GM23338 (cell line): ENCODE measurements at regions not wholly inside any gene's neighbourhood (a gene's known extent, or its start where the extent isn't known, plus 50 kb on each side); places are given as distances from the start of the nearest gene placed in this dataset.
"Not testable (repeated sequence)": the region's sequence is repeated elsewhere in the genome, so short reads cannot be mapped to it uniquely, and the experiment has no call there.

Experiments used
- ATAC-seq: fragments of 200-7000 bp; cut with Tn5 transposase; 3 replicates; pipeline ENCODE4 v1.9.1; 2020
- DNase-seq: peaks from one replicate; pipeline ENCODE4 v3.0.0-alpha.2; 2015; ENCODE audit warnings: low spot score
- H2AFZ ChIP-seq: fragments of 200-600 bp; sonication (generic); 2 replicates; pipeline ENCODE4 v1.8.0; 2016; ENCODE audit warnings: antibody characterized with exemption, mild to moderate bottlenecking, moderate library complexity
- H3F3A ChIP-seq: fragments of 200-600 bp; sonication (generic); replicated peaks from 2 replicates; pipeline ENCODE4 v1.8.0; 2017; ENCODE audit warnings: antibody characterized with exemption, mixed run types, low read depth
- H3K27ac ChIP-seq: fragments of 200-600 bp; sonication (generic); 2 replicates; pipeline ENCODE4 v1.6.1; 2016; ENCODE audit warnings: low read depth
- H3K27me3 ChIP-seq: fragments of 200-600 bp; sonication (generic); 2 replicates; pipeline ENCODE4 v1.8.0; 2016; ENCODE audit warnings: mild to moderate bottlenecking, mixed run types, moderate library complexity; ENCODE audit not compliant: insufficient read depth
- H3K36me3 ChIP-seq: fragments of 200-600 bp; sonication (generic); 2 replicates; pipeline ENCODE4 v1.8.0; 2016; ENCODE audit warnings: mild to moderate bottlenecking; ENCODE audit not compliant: insufficient read depth
- H3K4me1 ChIP-seq: fragments of 200-600 bp; sonication (generic); 2 replicates; pipeline ENCODE4 v1.8.0; 2016; ENCODE audit warnings: mild to moderate bottlenecking, moderate library complexity; ENCODE audit not compliant: insufficient read depth
- H3K4me2 ChIP-seq: fragments of 200-600 bp; sonication (generic); 2 replicates; pipeline ENCODE4 v1.7.1; 2017; ENCODE audit warnings: mixed run types
- H3K4me3 ChIP-seq: fragments of 200-600 bp; sonication (generic); 2 replicates; pipeline ENCODE4 v1.6.1; 2016; ENCODE audit warnings: mixed run types
- H3K79me2 ChIP-seq: fragments of 200-600 bp; sonication (generic); replicated peaks from 2 replicates; pipeline ENCODE4 v1.8.0; 2017; ENCODE audit warnings: mild to moderate bottlenecking; ENCODE audit not compliant: insufficient read depth
- H3K9me2 ChIP-seq: fragments of 200-600 bp; sonication (generic); 2 replicates; pipeline ENCODE4 v1.8.0; 2017; ENCODE audit not compliant: insufficient read depth
- H4K20me1 ChIP-seq: fragments of 200-600 bp; sonication (generic); replicated peaks from 2 replicates; pipeline ENCODE4 v1.8.0; 2017; ENCODE audit warnings: mild to moderate bottlenecking; ENCODE audit not compliant: insufficient read depth
- H3K27ac Mint-ChIP-seq: 2 replicates; pipeline ENCODE4 v1.8.0; 2020; ENCODE audit warnings: inconsistent platforms, mild to moderate bottlenecking, moderate library complexity, mixed read lengths
- H3K27me3 Mint-ChIP-seq: 3 replicates; pipeline ENCODE4 v1.8.0; 2022; ENCODE audit warnings: low read depth, mild to moderate bottlenecking, moderate library complexity, mixed read lengths, inconsistent platforms; ENCODE audit not compliant: insufficient read depth, poor library complexity
- H3K36me3 Mint-ChIP-seq: 3 replicates; pipeline ENCODE4 v1.8.0; 2021; ENCODE audit warnings: low read depth, mild to moderate bottlenecking, inconsistent platforms, moderate library complexity, mixed read lengths
- H3K4me1 Mint-ChIP-seq: 3 replicates; pipeline ENCODE4 v1.8.0; 2020; ENCODE audit warnings: mild to moderate bottlenecking, inconsistent platforms, mixed read lengths
- H3K4me3 Mint-ChIP-seq: 3 replicates; pipeline ENCODE4 v1.8.0; 2021; ENCODE audit warnings: moderate library complexity, mild to moderate bottlenecking, inconsistent platforms, mixed read lengths
- H3K9me3 Mint-ChIP-seq: 3 replicates; pipeline ENCODE4 v1.8.0; 2020; ENCODE audit warnings: moderate library complexity, mild to moderate bottlenecking, inconsistent platforms, mixed read lengths
- CREB1 ChIP-seq: fragments of 250-450 bp; sonication (Bioruptor Pico); IDR thresholded peaks from 2 replicates; pipeline ENCODE4 v1.5.0; 2020; ENCODE audit warnings: low read depth, mild to moderate bottlenecking, moderate library complexity
- EZH2 ChIP-seq: fragments of 200-600 bp; sonication (generic); IDR thresholded peaks from one replicate; pipeline ENCODE4 v1.8.0; 2017; ENCODE audit warnings: antibody characterized with exemption, mild to moderate bottlenecking, low read depth; ENCODE audit not compliant: unreplicated experiment
- EZH2phosphoT487 ChIP-seq: fragments of 200-600 bp; sonication (generic); IDR thresholded peaks from one replicate; pipeline ENCODE4 v1.8.1; 2018; ENCODE audit warnings: antibody characterized with exemption; ENCODE audit not compliant: unreplicated experiment
- JUNB ChIP-seq: IDR thresholded peaks from one replicate; pipeline ENCODE4 v1.6.1; 2016; ENCODE audit warnings: antibody characterized with exemption; ENCODE audit not compliant: unreplicated experiment
- NANOG ChIP-seq: IDR thresholded peaks from 2 replicates; pipeline ENCODE4 v1.6.1; 2016; ENCODE audit warnings: antibody characterized with exemption, borderline replicate concordance
- POLR2AphosphoS5 ChIP-seq: IDR thresholded peaks from 2 replicates; pipeline ENCODE4 v1.6.1; 2016; ENCODE audit warnings: antibody characterized with exemption, low read depth
- ZNF114 ChIP-seq: fragments of 250-450 bp; sonication (Bioruptor Pico); IDR thresholded peaks from 2 replicates; pipeline ENCODE4 v1.5.0; 2020; ENCODE audit warnings: mild to moderate bottlenecking, moderate library complexity
- ZNF331 ChIP-seq: fragments of 250-450 bp; sonication (Bioruptor Pico); IDR thresholded peaks from 2 replicates; pipeline ENCODE4 v1.5.0; 2020; ENCODE audit warnings: low read depth, mild to moderate bottlenecking, moderate library complexity
- TF ChIP-seq, protein P1 (sequence below): IDR thresholded peaks from one replicate; pipeline ENCODE4 v1.6.1; 2018; ENCODE audit warnings: antibody characterized with exemption; ENCODE audit not compliant: unreplicated experiment
- TF ChIP-seq, protein P2 (sequence below), 2 experiments: fragments of 200-600 bp in 1 of 2; sonication (generic) in 1 of 2; conservative IDR thresholded peaks; 2 replicates each; pipeline versions ENCODE4 v1.5.1 to v1.6.1; 2016 to 2017; ENCODE audit warnings: antibody characterized with exemption in 2 of 2, low read depth in 2 of 2, mild to moderate bottlenecking in 2 of 2, moderate library complexity in 1 of 2

DNA sequence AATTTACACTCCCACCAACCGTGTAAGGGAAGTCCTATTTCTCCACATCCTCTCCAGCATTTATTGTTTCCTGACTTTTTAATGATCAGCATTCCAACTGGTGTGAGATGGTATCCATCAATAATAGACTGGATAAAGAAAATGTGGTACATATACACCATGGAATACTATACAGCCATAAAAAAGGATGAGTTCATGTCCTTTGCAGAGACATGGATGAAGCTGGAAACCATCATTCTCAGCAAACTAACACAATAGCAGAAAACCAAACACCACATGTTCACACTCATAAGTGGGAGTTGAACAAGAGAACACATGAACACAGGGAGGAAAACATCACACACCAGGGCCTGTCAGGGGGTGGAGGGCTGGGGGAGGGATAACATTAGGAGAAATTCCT lies 1290.6 kb upstream of the EYS start:
- not testable (repeated sequence) for H3K36me3 Mint-ChIP-seq, H3K27ac Mint-ChIP-seq, H3K79me2 ChIP-seq, DNase-seq, H3K27ac ChIP-seq, H3K27me3 ChIP-seq, H3F3A ChIP-seq, H3K9me2 ChIP-seq, H4K20me1 ChIP-seq, H3K36me3 ChIP-seq, H2AFZ ChIP-seq, H3K4me1 Mint-ChIP-seq, H3K4me2 ChIP-seq, H3K4me3 Mint-ChIP-seq, H3K27me3 Mint-ChIP-seq, H3K4me1 ChIP-seq, ATAC-seq, H3K4me3 ChIP-seq
- peaks cover 21% of the 10 kb centered on the region for H3K9me3 Mint-ChIP-seq

DNA sequence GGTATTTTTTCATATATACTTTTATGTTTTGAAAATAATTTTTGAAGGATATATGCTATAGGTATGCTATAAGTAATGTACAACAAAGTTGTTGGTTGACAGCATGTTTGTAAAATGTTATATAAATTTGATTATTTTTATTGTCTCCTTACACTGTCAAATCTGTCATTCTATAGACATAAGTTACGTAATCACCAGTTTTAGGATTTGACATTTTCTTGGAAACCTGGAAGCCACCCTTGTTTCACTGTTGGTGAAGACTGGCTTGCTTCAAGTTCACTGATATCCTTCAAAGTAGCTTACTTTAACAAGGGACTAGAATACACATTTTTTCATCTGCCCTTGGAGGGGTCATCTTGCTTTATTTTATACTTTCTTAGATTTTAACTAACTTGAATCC lies 1288.6 kb upstream of the EYS start:
- H3K4me1 ChIP-seq = no peaks in the 10 kb centered on the region
- no peak overlapping the region for H3K4me2 ChIP-seq
- H3K79me2 ChIP-seq = no peaks in the 10 kb centered on the region
- H3K36me3 ChIP-seq = no peaks in the 10 kb centered on the region
- no peak for ATAC-seq
- H4K20me1 ChIP-seq = no peaks in the 10 kb centered on the region
- H3F3A ChIP-seq = no peaks in the 10 kb centered on the region
- Mint-ChIP-seq H3K4me3 (no peak overlapping the region), H3K4me1 (no peaks in the 10 kb centered on the region), H3K27me3 (no peaks in the 10 kb centered on the region), H3K36me3 (no peaks in the 10 kb centered on the region; the same call in 2 of the 3 replicates), H3K9me3 (peaks cover 38% of the 10 kb centered on the region), H3K27ac (no peak overlapping the region)
- no peaks in the 10 kb centered on the region for H3K27me3 ChIP-seq
- no peak overlapping the region for H2AFZ ChIP-seq
- H3K9me2 ChIP-seq = no peaks in the 10 kb centered on the region
- no peak overlapping the region for H3K27ac ChIP-seq
- H3K4me3 ChIP-seq = no peak overlapping the region
- DNase-seq = no peak
- no peak for TF ChIP-seq POLR2AphosphoS5
- TF ChIP-seq EZH2phosphoT487 = no peak

DNA sequence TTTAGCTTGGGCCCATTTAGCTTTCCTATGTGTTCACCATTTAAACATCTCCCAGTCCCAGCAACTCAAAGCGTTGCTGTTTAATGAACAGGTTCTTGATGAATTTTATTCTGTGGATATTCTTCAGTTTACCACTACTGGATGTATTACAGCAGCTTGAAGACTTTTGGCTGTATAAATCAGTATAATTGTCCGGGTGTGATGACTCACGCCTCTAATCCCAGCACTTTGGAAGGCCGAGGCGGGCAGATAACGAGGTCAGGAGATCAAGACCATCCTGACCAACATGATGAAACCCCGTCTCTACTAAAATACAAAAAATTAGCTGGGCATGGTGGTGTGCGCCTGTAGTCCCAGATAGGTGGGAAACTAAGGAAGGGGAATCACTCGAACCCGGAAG lies 1286.7 kb upstream of the EYS start:
- H4K20me1 ChIP-seq, H3F3A ChIP-seq, DNase-seq, H3K4me3 Mint-ChIP-seq, H3K79me2 ChIP-seq, H3K27me3 ChIP-seq, H3K4me1 Mint-ChIP-seq, H3K27ac Mint-ChIP-seq, H3K36me3 Mint-ChIP-seq, ATAC-seq, H3K27ac ChIP-seq, H3K36me3 ChIP-seq, H3K27me3 Mint-ChIP-seq, H3K4me2 ChIP-seq, H3K4me1 ChIP-seq, H3K9me2 ChIP-seq, H2AFZ ChIP-seq, H3K4me3 ChIP-seq: not testable (repeated sequence)
- H3K9me3 Mint-ChIP-seq = peaks cover 39% of the 10 kb centered on the region

DNA sequence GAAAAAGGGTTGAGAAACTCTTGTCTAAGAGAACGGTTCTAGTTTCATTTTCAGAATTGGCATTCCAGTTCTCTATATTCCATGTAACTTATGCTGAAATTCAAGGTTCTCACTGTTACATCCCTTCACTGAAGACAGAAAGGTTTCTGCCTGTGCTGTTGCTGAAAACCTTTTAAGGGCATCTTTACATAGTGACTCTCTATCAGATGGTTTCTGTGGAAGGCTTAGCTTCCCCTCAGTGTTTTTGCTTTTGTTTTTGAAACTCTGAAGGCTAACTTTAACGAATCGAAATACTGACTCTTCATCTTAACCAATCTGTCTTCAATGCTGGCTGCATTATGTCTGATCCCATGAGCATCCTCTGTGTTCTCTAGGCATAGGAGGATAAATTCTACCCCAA lies 1286.2 kb upstream of the EYS start:
- H3K27me3 Mint-ChIP-seq = no peaks in the 10 kb centered on the region

More for the DNA sequence above, 1286.2 kb upstream of the EYS start:
- TF ChIP-seq, protein P1, sequence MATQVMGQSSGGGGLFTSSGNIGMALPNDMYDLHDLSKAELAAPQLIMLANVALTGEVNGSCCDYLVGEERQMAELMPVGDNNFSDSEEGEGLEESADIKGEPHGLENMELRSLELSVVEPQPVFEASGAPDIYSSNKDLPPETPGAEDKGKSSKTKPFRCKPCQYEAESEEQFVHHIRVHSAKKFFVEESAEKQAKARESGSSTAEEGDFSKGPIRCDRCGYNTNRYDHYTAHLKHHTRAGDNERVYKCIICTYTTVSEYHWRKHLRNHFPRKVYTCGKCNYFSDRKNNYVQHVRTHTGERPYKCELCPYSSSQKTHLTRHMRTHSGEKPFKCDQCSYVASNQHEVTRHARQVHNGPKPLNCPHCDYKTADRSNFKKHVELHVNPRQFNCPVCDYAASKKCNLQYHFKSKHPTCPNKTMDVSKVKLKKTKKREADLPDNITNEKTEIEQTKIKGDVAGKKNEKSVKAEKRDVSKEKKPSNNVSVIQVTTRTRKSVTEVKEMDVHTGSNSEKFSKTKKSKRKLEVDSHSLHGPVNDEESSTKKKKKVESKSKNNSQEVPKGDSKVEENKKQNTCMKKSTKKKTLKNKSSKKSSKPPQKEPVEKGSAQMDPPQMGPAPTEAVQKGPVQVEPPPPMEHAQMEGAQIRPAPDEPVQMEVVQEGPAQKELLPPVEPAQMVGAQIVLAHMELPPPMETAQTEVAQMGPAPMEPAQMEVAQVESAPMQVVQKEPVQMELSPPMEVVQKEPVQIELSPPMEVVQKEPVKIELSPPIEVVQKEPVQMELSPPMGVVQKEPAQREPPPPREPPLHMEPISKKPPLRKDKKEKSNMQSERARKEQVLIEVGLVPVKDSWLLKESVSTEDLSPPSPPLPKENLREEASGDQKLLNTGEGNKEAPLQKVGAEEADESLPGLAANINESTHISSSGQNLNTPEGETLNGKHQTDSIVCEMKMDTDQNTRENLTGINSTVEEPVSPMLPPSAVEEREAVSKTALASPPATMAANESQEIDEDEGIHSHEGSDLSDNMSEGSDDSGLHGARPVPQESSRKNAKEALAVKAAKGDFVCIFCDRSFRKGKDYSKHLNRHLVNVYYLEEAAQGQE = no peak
- TF ChIP-seq POLR2AphosphoS5 (no peak), NANOG (no peak), EZH2phosphoT487 (no peak), EZH2 (no peak), ZNF114 (CRISPR knock-in tag) (no peak), ZNF331 (CRISPR knock-in tag) (no peak), CREB1 (CRISPR knock-in tag) (no peak), JUNB (no peak)
- TF ChIP-seq, protein P2, sequence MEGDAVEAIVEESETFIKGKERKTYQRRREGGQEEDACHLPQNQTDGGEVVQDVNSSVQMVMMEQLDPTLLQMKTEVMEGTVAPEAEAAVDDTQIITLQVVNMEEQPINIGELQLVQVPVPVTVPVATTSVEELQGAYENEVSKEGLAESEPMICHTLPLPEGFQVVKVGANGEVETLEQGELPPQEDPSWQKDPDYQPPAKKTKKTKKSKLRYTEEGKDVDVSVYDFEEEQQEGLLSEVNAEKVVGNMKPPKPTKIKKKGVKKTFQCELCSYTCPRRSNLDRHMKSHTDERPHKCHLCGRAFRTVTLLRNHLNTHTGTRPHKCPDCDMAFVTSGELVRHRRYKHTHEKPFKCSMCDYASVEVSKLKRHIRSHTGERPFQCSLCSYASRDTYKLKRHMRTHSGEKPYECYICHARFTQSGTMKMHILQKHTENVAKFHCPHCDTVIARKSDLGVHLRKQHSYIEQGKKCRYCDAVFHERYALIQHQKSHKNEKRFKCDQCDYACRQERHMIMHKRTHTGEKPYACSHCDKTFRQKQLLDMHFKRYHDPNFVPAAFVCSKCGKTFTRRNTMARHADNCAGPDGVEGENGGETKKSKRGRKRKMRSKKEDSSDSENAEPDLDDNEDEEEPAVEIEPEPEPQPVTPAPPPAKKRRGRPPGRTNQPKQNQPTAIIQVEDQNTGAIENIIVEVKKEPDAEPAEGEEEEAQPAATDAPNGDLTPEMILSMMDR (conservative IDR thresholded peaks at IDR 0.05; ENCODE audit: low read depth in 2 of 2) = no peak
- Histone ChIP-seq H3K4me1 (no peaks in the 10 kb centered on the region), H4K20me1 (no peaks in the 10 kb centered on the region), H3K4me2 (no peak overlapping the region), H3K9me2 (no peaks in the 10 kb centered on the region), H3F3A (no peaks in the 10 kb centered on the region), H3K27ac (no peak overlapping the region), H2AFZ (no peak overlapping the region), H3K27me3 (no peaks in the 10 kb centered on the region), H3K79me2 (no peaks in the 10 kb centered on the region), H3K4me3 (no peak overlapping the region), H3K36me3 (no peaks in the 10 kb centered on the region)
- H3K4me1 Mint-ChIP-seq = no peaks in the 10 kb centered on the region
- no peak for DNase-seq
- H3K36me3 Mint-ChIP-seq = peaks cover 3% of the 10 kb centered on the region; the same call in 2 of the 3 replicates
- peaks cover 37% of the 10 kb centered on the region for H3K9me3 Mint-ChIP-seq
- ATAC-seq = no peak
- H3K27ac Mint-ChIP-seq = no peak overlapping the region
- no peak overlapping the region for H3K4me3 Mint-ChIP-seq
